GM23338 (cell line): ENCODE measurements at regions not wholly inside any gene's neighbourhood (a gene's known extent, or its start where the extent isn't known, plus 50 kb on each side); places are given as distances from the start of the nearest gene placed in this dataset.

ENCODE experiments used
- ATAC-seq: fragments of 200-7000 bp; cut with Tn5 transposase; 3 replicates; pipeline ENCODE4 v1.9.1; 2020
- DNase-seq: peaks from one replicate; pipeline ENCODE4 v3.0.0-alpha.2; 2015; ENCODE audit warnings: low spot score
- H2AFZ ChIP-seq: fragments of 200-600 bp; sonication (generic); 2 replicates; pipeline ENCODE4 v1.8.0; 2016; ENCODE audit warnings: antibody characterized with exemption, mild to moderate bottlenecking, moderate library complexity
- H3F3A ChIP-seq: fragments of 200-600 bp; sonication (generic); replicated peaks from 2 replicates; pipeline ENCODE4 v1.8.0; 2017; ENCODE audit warnings: antibody characterized with exemption, mixed run types, low read depth
- H3K27ac ChIP-seq: fragments of 200-600 bp; sonication (generic); 2 replicates; pipeline ENCODE4 v1.6.1; 2016; ENCODE audit warnings: low read depth
- H3K27me3 ChIP-seq: fragments of 200-600 bp; sonication (generic); 2 replicates; pipeline ENCODE4 v1.8.0; 2016; ENCODE audit warnings: mild to moderate bottlenecking, mixed run types, moderate library complexity; ENCODE audit not compliant: insufficient read depth
- H3K36me3 ChIP-seq: fragments of 200-600 bp; sonication (generic); 2 replicates; pipeline ENCODE4 v1.8.0; 2016; ENCODE audit warnings: mild to moderate bottlenecking; ENCODE audit not compliant: insufficient read depth
- H3K4me1 ChIP-seq: fragments of 200-600 bp; sonication (generic); 2 replicates; pipeline ENCODE4 v1.8.0; 2016; ENCODE audit warnings: mild to moderate bottlenecking, moderate library complexity; ENCODE audit not compliant: insufficient read depth
- H3K4me2 ChIP-seq: fragments of 200-600 bp; sonication (generic); 2 replicates; pipeline ENCODE4 v1.7.1; 2017; ENCODE audit warnings: mixed run types
- H3K4me3 ChIP-seq: fragments of 200-600 bp; sonication (generic); 2 replicates; pipeline ENCODE4 v1.6.1; 2016; ENCODE audit warnings: mixed run types
- H3K79me2 ChIP-seq: fragments of 200-600 bp; sonication (generic); replicated peaks from 2 replicates; pipeline ENCODE4 v1.8.0; 2017; ENCODE audit warnings: mild to moderate bottlenecking; ENCODE audit not compliant: insufficient read depth
- H3K9me2 ChIP-seq: fragments of 200-600 bp; sonication (generic); 2 replicates; pipeline ENCODE4 v1.8.0; 2017; ENCODE audit not compliant: insufficient read depth
- H4K20me1 ChIP-seq: fragments of 200-600 bp; sonication (generic); replicated peaks from 2 replicates; pipeline ENCODE4 v1.8.0; 2017; ENCODE audit warnings: mild to moderate bottlenecking; ENCODE audit not compliant: insufficient read depth
- H3K27ac Mint-ChIP-seq: 2 replicates; pipeline ENCODE4 v1.8.0; 2020; ENCODE audit warnings: inconsistent platforms, mild to moderate bottlenecking, moderate library complexity, mixed read lengths
- H3K27me3 Mint-ChIP-seq: 3 replicates; pipeline ENCODE4 v1.8.0; 2022; ENCODE audit warnings: low read depth, mild to moderate bottlenecking, moderate library complexity, mixed read lengths, inconsistent platforms; ENCODE audit not compliant: insufficient read depth, poor library complexity
- H3K36me3 Mint-ChIP-seq: 3 replicates; pipeline ENCODE4 v1.8.0; 2021; ENCODE audit warnings: low read depth, mild to moderate bottlenecking, inconsistent platforms, moderate library complexity, mixed read lengths
- H3K4me1 Mint-ChIP-seq: 3 replicates; pipeline ENCODE4 v1.8.0; 2020; ENCODE audit warnings: mild to moderate bottlenecking, inconsistent platforms, mixed read lengths
- H3K4me3 Mint-ChIP-seq: 3 replicates; pipeline ENCODE4 v1.8.0; 2021; ENCODE audit warnings: moderate library complexity, mild to moderate bottlenecking, inconsistent platforms, mixed read lengths
- H3K9me3 Mint-ChIP-seq: 3 replicates; pipeline ENCODE4 v1.8.0; 2020; ENCODE audit warnings: moderate library complexity, mild to moderate bottlenecking, inconsistent platforms, mixed read lengths
- CREB1 ChIP-seq: fragments of 250-450 bp; sonication (Bioruptor Pico); IDR thresholded peaks from 2 replicates; pipeline ENCODE4 v1.5.0; 2020; ENCODE audit warnings: low read depth, mild to moderate bottlenecking, moderate library complexity
- EZH2 ChIP-seq: fragments of 200-600 bp; sonication (generic); IDR thresholded peaks from one replicate; pipeline ENCODE4 v1.8.0; 2017; ENCODE audit warnings: antibody characterized with exemption, mild to moderate bottlenecking, low read depth; ENCODE audit not compliant: unreplicated experiment
- EZH2phosphoT487 ChIP-seq: fragments of 200-600 bp; sonication (generic); IDR thresholded peaks from one replicate; pipeline ENCODE4 v1.8.1; 2018; ENCODE audit warnings: antibody characterized with exemption; ENCODE audit not compliant: unreplicated experiment
- JUNB ChIP-seq: IDR thresholded peaks from one replicate; pipeline ENCODE4 v1.6.1; 2016; ENCODE audit warnings: antibody characterized with exemption; ENCODE audit not compliant: unreplicated experiment
- POLR2AphosphoS5 ChIP-seq: IDR thresholded peaks from 2 replicates; pipeline ENCODE4 v1.6.1; 2016; ENCODE audit warnings: antibody characterized with exemption, low read depth
- STAT1 ChIP-seq: IDR thresholded peaks from one replicate; pipeline ENCODE4 v1.6.1; 2016; ENCODE audit warnings: antibody characterized with exemption; ENCODE audit not compliant: unreplicated experiment
- ZNF114 ChIP-seq: fragments of 250-450 bp; sonication (Bioruptor Pico); IDR thresholded peaks from 2 replicates; pipeline ENCODE4 v1.5.0; 2020; ENCODE audit warnings: mild to moderate bottlenecking, moderate library complexity
- ZNF331 ChIP-seq: fragments of 250-450 bp; sonication (Bioruptor Pico); IDR thresholded peaks from 2 replicates; pipeline ENCODE4 v1.5.0; 2020; ENCODE audit warnings: low read depth, mild to moderate bottlenecking, moderate library complexity
- ZNF462 ChIP-seq: fragments of 250-450 bp; sonication (Bioruptor Pico); IDR thresholded peaks from 2 replicates; pipeline ENCODE4 v1.5.0; 2020; ENCODE audit warnings: mild to moderate bottlenecking, moderate library complexity
- TF ChIP-seq, protein P1 (sequence below): IDR thresholded peaks from one replicate; pipeline ENCODE4 v1.6.1; 2018; ENCODE audit warnings: antibody characterized with exemption; ENCODE audit not compliant: unreplicated experiment
- TF ChIP-seq, protein P2 (sequence below): IDR thresholded peaks from 2 replicates; pipeline ENCODE4 v1.6.1; 2016; ENCODE audit warnings: antibody characterized with exemption
- TF ChIP-seq, protein P3 (sequence below), 2 experiments: fragments of 200-600 bp in 1 of 2; sonication (generic) in 1 of 2; conservative IDR thresholded peaks; 2 replicates each; pipeline versions ENCODE4 v1.5.1 to v1.6.1; 2016 to 2017; ENCODE audit warnings: antibody characterized with exemption in 2 of 2, low read depth in 2 of 2, mild to moderate bottlenecking in 2 of 2, moderate library complexity in 1 of 2

DNA sequence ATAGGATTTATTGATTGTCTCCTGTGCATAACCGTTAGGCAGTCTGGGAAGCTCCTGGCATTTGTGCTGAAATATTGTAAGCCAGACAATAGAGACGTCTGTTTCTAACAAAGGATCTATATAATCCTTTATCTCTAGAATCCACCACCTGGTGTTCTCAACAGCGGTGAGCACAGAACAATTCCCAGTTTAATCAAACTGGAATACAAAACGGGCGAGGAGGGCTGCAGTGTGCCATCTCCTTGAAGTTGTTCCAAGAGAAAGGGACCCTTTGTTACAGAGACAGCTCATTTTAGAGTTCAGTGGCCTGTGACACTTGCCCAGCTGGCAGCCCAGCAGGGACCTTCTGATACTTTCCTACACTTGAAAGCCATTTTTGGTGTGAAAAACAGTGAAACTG is 162.8 kb upstream of the IVNS1ABP start (continued):
- TF ChIP-seq ZNF462 (CRISPR knock-in tag) (no peak), STAT1 (no peak)

DNA sequence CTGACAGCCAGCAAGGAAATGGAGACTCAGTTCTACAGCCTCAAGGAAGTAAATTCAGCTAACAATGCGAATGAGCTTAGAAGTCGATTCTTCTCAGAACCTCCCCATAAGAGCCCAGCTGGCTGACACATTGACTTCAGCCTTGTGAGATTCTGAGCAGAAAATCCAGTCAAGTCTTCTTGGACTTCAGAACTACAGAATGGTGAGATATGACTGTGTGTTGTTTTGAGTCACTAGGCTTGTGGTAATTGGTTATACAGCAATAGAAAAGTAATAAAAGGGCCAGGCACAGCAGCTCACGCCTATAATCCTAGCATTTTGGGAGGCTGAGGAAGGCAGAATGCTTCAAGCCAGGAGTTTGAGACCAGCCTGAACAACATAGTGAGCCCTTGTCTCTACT is 161.8 kb upstream of the IVNS1ABP start:
- no peaks in the 10 kb centered on the region for H3F3A ChIP-seq
- TF ChIP-seq EZH2 (no peak), STAT1 (no peak), CREB1 (CRISPR knock-in tag) (no peak), POLR2AphosphoS5 (no peak), ZNF331 (CRISPR knock-in tag) (no peak), JUNB (no peak), EZH2phosphoT487 (no peak), ZNF114 (CRISPR knock-in tag) (no peak)
- TF ChIP-seq, protein P1, sequence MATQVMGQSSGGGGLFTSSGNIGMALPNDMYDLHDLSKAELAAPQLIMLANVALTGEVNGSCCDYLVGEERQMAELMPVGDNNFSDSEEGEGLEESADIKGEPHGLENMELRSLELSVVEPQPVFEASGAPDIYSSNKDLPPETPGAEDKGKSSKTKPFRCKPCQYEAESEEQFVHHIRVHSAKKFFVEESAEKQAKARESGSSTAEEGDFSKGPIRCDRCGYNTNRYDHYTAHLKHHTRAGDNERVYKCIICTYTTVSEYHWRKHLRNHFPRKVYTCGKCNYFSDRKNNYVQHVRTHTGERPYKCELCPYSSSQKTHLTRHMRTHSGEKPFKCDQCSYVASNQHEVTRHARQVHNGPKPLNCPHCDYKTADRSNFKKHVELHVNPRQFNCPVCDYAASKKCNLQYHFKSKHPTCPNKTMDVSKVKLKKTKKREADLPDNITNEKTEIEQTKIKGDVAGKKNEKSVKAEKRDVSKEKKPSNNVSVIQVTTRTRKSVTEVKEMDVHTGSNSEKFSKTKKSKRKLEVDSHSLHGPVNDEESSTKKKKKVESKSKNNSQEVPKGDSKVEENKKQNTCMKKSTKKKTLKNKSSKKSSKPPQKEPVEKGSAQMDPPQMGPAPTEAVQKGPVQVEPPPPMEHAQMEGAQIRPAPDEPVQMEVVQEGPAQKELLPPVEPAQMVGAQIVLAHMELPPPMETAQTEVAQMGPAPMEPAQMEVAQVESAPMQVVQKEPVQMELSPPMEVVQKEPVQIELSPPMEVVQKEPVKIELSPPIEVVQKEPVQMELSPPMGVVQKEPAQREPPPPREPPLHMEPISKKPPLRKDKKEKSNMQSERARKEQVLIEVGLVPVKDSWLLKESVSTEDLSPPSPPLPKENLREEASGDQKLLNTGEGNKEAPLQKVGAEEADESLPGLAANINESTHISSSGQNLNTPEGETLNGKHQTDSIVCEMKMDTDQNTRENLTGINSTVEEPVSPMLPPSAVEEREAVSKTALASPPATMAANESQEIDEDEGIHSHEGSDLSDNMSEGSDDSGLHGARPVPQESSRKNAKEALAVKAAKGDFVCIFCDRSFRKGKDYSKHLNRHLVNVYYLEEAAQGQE: no peak
- TF ChIP-seq, protein P2, sequence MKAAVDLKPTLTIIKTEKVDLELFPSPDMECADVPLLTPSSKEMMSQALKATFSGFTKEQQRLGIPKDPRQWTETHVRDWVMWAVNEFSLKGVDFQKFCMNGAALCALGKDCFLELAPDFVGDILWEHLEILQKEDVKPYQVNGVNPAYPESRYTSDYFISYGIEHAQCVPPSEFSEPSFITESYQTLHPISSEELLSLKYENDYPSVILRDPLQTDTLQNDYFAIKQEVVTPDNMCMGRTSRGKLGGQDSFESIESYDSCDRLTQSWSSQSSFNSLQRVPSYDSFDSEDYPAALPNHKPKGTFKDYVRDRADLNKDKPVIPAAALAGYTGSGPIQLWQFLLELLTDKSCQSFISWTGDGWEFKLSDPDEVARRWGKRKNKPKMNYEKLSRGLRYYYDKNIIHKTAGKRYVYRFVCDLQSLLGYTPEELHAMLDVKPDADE: no peak
- TF ChIP-seq, protein P3, sequence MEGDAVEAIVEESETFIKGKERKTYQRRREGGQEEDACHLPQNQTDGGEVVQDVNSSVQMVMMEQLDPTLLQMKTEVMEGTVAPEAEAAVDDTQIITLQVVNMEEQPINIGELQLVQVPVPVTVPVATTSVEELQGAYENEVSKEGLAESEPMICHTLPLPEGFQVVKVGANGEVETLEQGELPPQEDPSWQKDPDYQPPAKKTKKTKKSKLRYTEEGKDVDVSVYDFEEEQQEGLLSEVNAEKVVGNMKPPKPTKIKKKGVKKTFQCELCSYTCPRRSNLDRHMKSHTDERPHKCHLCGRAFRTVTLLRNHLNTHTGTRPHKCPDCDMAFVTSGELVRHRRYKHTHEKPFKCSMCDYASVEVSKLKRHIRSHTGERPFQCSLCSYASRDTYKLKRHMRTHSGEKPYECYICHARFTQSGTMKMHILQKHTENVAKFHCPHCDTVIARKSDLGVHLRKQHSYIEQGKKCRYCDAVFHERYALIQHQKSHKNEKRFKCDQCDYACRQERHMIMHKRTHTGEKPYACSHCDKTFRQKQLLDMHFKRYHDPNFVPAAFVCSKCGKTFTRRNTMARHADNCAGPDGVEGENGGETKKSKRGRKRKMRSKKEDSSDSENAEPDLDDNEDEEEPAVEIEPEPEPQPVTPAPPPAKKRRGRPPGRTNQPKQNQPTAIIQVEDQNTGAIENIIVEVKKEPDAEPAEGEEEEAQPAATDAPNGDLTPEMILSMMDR (conservative IDR thresholded peaks at IDR 0.05; ENCODE audit: low read depth in 2 of 2): no peak

More for the DNA sequence above, 161.8 kb upstream of the IVNS1ABP start:
- Histone ChIP-seq H4K20me1 (no peaks in the 10 kb centered on the region), H3K27ac (no peak overlapping the region), H3K4me1 (no peaks in the 10 kb centered on the region), H3K27me3 (no peaks in the 10 kb centered on the region), H3K4me3 (no peak overlapping the region), H3K4me2 (no peak overlapping the region), H2AFZ (peak overlapping the region; percentile 54), H3K36me3 (no peaks in the 10 kb centered on the region; the same call in 1 of the 2 replicates), H3K9me2 (peaks cover 7% of the 10 kb centered on the region; the same call in 1 of the 2 replicates), H3K79me2 (no peaks in the 10 kb centered on the region)
- H3K36me3 Mint-ChIP-seq: no peaks in the 10 kb centered on the region
- H3K4me3 Mint-ChIP-seq: no peak overlapping the region
- no peak for DNase-seq
- H3K27ac Mint-ChIP-seq: no peak overlapping the region
- no peaks in the 10 kb centered on the region for H3K27me3 Mint-ChIP-seq
- H3K9me3 Mint-ChIP-seq: no peaks in the 10 kb centered on the region
- no peak for ATAC-seq
- peaks cover 2% of the 10 kb centered on the region; the same call in 1 of the 3 replicates for H3K4me1 Mint-ChIP-seq
